K562 (cell line): ENCODE measurements at regions not wholly inside any gene's neighbourhood (a gene's known extent, or its start where the extent isn't known, plus 50 kb on each side); places are given as distances from the start of the nearest gene placed in this dataset.

Experiments
- ATAC-seq: fragments of 200-7000 bp; cut with Tn5 transposase; 3 replicates; pipeline ENCODE4 v1.9.1; 2020; ENCODE audit warnings: moderate library complexity
- BruUV-seq: library from RNA; stranded (reverse); fragments of 400-500 nt; replicated peaks from 2 replicates; lab custom pipeline; 2021; lab: Mats Ljungman, UMichigan
- CTCF ChIA-PET: fragments of 300-600 bp; formaldehyde crosslinking; extraction: SDS; loops from one replicate; lab custom pipeline; 2021; ENCODE audit warnings: low intra/inter-chr PET ratio; lab: Yijun Ruan, JAX
- POLR2A ChIA-PET: fragments of 300-600, 350-650 bp; sonication (Branson Sonifier 250); formaldehyde crosslinking; extraction: SDS; loops from one replicate; lab custom pipeline; 2021; ENCODE audit warnings: antibody characterized with exemption, inconsistent platforms; lab: Yijun Ruan, JAX
- DNase-seq, 4 experiments: peaks; one replicate each; pipeline versions ENCODE4 v3.0.0 to v3.0.0-alpha.2; 2011 to 2018; ENCODE audit warnings: low spot score in 3 of 4, mixed read lengths in 3 of 4; ENCODE audit errors: extremely low read depth in 1 of 4
- FAIRE-seq: peaks from 2 replicates; lab custom pipeline; 2011; peaks lifted over from hg19 to GRCh38; lab: Jason Lieb, UNC
- H2AFZ ChIP-seq: 2 replicates; pipeline ENCODE4 v1.6.0; 2011; ENCODE audit warnings: low read depth, low read length, control low read depth, inconsistent platforms
- H3K27ac ChIP-seq: fragments of 200-600 bp; 3 replicates; pipeline ENCODE4 v1.8.0; 2011; ENCODE audit warnings: low read depth, mild to moderate bottlenecking, control low read depth, inconsistent platforms, low read length, moderate library complexity, mixed read lengths; ENCODE audit errors: extremely low read depth
- H3K27me3 ChIP-seq, 2 experiments: fragments of 300-600 bp in 1 of 2; 2 replicates in 1 of 2; 3 replicates in 1 of 2; pipeline versions ENCODE4 v1.6.0 to v1.8.0; 2011; ENCODE audit warnings: inconsistent platforms in 2 of 2, low read length in 2 of 2, mild to moderate bottlenecking in 1 of 2, mixed read lengths in 1 of 2, moderate library complexity in 1 of 2; ENCODE audit not compliant: control insufficient read depth in 2 of 2, insufficient read depth in 2 of 2
- H3K36me3 ChIP-seq: fragments of 300-600 bp; 3 replicates; pipeline ENCODE4 v1.8.0; 2011; ENCODE audit warnings: mild to moderate bottlenecking, low read length, inconsistent platforms; ENCODE audit not compliant: control insufficient read depth, insufficient read depth
- H3K4me1 ChIP-seq, 2 experiments: fragments of 200-600 bp in 1 of 2; replicated peaks in 1 of 2; 2 replicates in 1 of 2; 3 replicates in 1 of 2; pipeline versions ENCODE4 v1.5.1 to v1.8.0; 2011; ENCODE audit warnings: inconsistent platforms in 2 of 2, low read length in 2 of 2, mild to moderate bottlenecking in 1 of 2, mixed read lengths in 1 of 2, moderate library complexity in 1 of 2; ENCODE audit not compliant: control insufficient read depth in 2 of 2, insufficient read depth in 2 of 2
- H3K4me2 ChIP-seq: 2 replicates; pipeline ENCODE4 v1.6.1; 2011; ENCODE audit warnings: low read length, control low read depth, inconsistent platforms, mixed read lengths; ENCODE audit not compliant: insufficient read depth
- H3K4me3 ChIP-seq: fragments of 200-600 bp; sonication (generic), shearing (Covaris generic); 2 replicates; pipeline ENCODE4 v1.5.1; 2016; ENCODE audit warnings: control low read depth, inconsistent platforms
- H3K79me2 ChIP-seq: fragments of 200-600 bp; 3 replicates; pipeline ENCODE4 v1.8.0; 2011; ENCODE audit warnings: low read length, inconsistent platforms; ENCODE audit not compliant: control insufficient read depth, insufficient read depth
- H3K9ac ChIP-seq, 2 experiments: 2 replicates each; pipeline versions ENCODE4 v1.6.0 to v1.6.1; 2011; ENCODE audit warnings: low read depth in 2 of 2, low read length in 2 of 2, control low read depth in 1 of 2, inconsistent platforms in 1 of 2, mild to moderate bottlenecking in 1 of 2, mixed read lengths in 1 of 2; ENCODE audit not compliant: insufficient read depth in 1 of 2
- H3K9me1 ChIP-seq: one replicate; pipeline ENCODE4 v1.6.0; 2011; ENCODE audit warnings: inconsistent platforms, mild to moderate bottlenecking, low read length, moderate library complexity; ENCODE audit not compliant: control insufficient read depth, insufficient read depth
- H3K9me3 ChIP-seq: replicated peaks from 2 replicates; pipeline ENCODE4 v1.5.1; 2011; ENCODE audit warnings: low read depth, low read length, inconsistent platforms; ENCODE audit not compliant: control insufficient read depth, insufficient read depth
- H4K20me1 ChIP-seq: replicated peaks from 2 replicates; pipeline ENCODE4 v1.6.1; 2011; ENCODE audit warnings: low read length, inconsistent platforms, mixed read lengths; ENCODE audit not compliant: control insufficient read depth, insufficient read depth
- CREM ChIP-seq: IDR thresholded peaks from 2 replicates; pipeline ENCODE4 v1.6.1; 2014; ENCODE audit warnings: antibody characterized with exemption, low read depth
- GABPA ChIP-seq: fragments of 200-800 bp; sonication (Bioruptor generic); conservative IDR thresholded peaks from 2 replicates; pipeline ENCODE4 v1.6.1; 2016; ENCODE audit warnings: low read depth, missing genetic modification characterization, missing compliant biosample characterization
- MTA1 ChIP-seq: fragments of 450-650 bp; IDR thresholded peaks from 2 replicates; pipeline ENCODE4 v1.6.1; 2017; ENCODE audit warnings: borderline replicate concordance
- PYGO2 ChIP-seq: fragments of 450-650 bp; IDR thresholded peaks from 2 replicates; pipeline ENCODE4 v1.6.1; 2016; ENCODE audit warnings: mild to moderate bottlenecking, missing genetic modification characterization, moderate library complexity, missing compliant biosample characterization
- SPI1 ChIP-seq: IDR thresholded peaks from 2 replicates; pipeline ENCODE4 v1.6.1; 2011; ENCODE audit warnings: low read depth, low read length, control low read depth, borderline replicate concordance
- TBL1XR1 ChIP-seq, 2 experiments: IDR thresholded peaks; 2 replicates each; pipeline ENCODE4 v1.6.1; 2012; ENCODE audit warnings: improper control_type of control experiment in 2 of 2, low read length in 2 of 2, mild to moderate bottlenecking in 1 of 2
- ZBTB40 ChIP-seq, 2 experiments: fragments of 450-650 bp in 1 of 2; sonication (generic) in 1 of 2; formaldehyde crosslinking in 1 of 2; IDR thresholded peaks; 2 replicates each; pipeline versions ENCODE4 v1.7.1 to v1.9.0; 2016 to 2022; ENCODE audit warnings: inconsistent platforms in 1 of 2, mild to moderate bottlenecking in 1 of 2, missing genetic modification reagents in 1 of 2
- ZC3H4 ChIP-seq: sonication (generic); formaldehyde crosslinking; IDR thresholded peaks from 2 replicates; pipeline ENCODE4 v1.9.0; 2021; ENCODE audit warnings: missing genetic modification reagents, borderline replicate concordance
- WGBS: fragments of 100-300 bp; shearing (Covaris generic); methylation state at CpG from one replicate; pipeline ENCODE4 v1.1.6; 2016; ENCODE audit warnings: low coverage, mixed read lengths; ENCODE audit not compliant: insufficient coverage; ENCODE audit errors: missing lambda C conversion rate; 5-methylcytosine and 5-hydroxymethylcytosine counted together
- in situ Hi-C: fragments of 300-500 bp; cut with MboI; formaldehyde crosslinking; loops from 4 replicates; pipeline ENCODE4 v1.15.0; 2018; ENCODE audit warnings: inconsistent platforms, mixed read lengths
- intact Hi-C: fragments of 100-400 bp; cut with micrococcal nuclease; formaldehyde crosslinking; loops from 2 replicates; pipeline ENCODE4 v1.14.2; 2022

GRCh38 chr7:142352543-142352942 is 94.7 kb upstream of the PRSS58 start:
- H3K27ac ChIP-seq, result no peak overlapping the region
- POLR2A ChIA-PET, result no interaction called here

More at GRCh38 chr7:142352543-142352942, 94.7 kb upstream of the PRSS58 start:
- no peaks in the 10 kb centered on the region for H4K20me1 ChIP-seq
- CTCF ChIA-PET, result no interaction called here
- no peak overlapping the region for H3K9ac ChIP-seq
- ATAC-seq, result peak; percentile 58; the same call in 2 of the 3 replicates
- intact Hi-C loops (no loop called here), in situ Hi-C loops (no loop called here)
- H3K4me1 ChIP-seq, result no peaks in the 10 kb centered on the region
- H3K79me2 ChIP-seq, result no peaks in the 10 kb centered on the region
- peak overlapping the region; percentile 25; the same call in 1 of the 2 replicates for H2AFZ ChIP-seq
- H3K4me2 ChIP-seq, result peak overlapping the region; percentile 10; the same call in 1 of the 2 replicates
- H3K9me1 ChIP-seq, result no peaks in the 10 kb centered on the region
- TF ChIP-seq ZC3H4 (CRISPR knock-in tag) (no peak), CREM (peak; percentile 45), TBL1XR1 (IDR thresholded peaks at IDR 0.05; ENCODE audit: low read length in 2 of 2) (no peak), MTA1 (no peak), PYGO2 (tag) (no peak), GABPA (tag) (peak; percentile 69), SPI1 (0 out of 2 replicates have a peak, but pooled peaks have one; percentile 60), ZBTB40 (IDR thresholded peaks at IDR 0.05) (peak; percentile 47; the same call in 1 of the 2 replicates), ZBTB40 (CRISPR knock-in tag; IDR thresholded peaks at IDR 0.05) (no peak)
- H3K4me3 ChIP-seq, result no peak overlapping the region
- H3K9me3 ChIP-seq, result no peaks in the 10 kb centered on the region
- H3K27me3 ChIP-seq, result peaks cover 0 to 21% of the 10 kb centered on the region in 2 experiments; a peak in 1 of 5 replicates
- DNase-seq, result no peak
- WGBS, result 2% methylated on average over 9 of the region's 9 CpGs
- no peak for FAIRE-seq
- H3K36me3 ChIP-seq, result no peaks in the 10 kb centered on the region
- BruUV-seq, result no TSS peak
